Gastrocnemius medialis (tissue), 4 donors: ENCODE measurements at regions not wholly inside any gene's neighbourhood (a gene's known extent, or its start where the extent isn't known, plus 50 kb on each side); places are given as distances from the start of the nearest gene placed in this dataset.

Experiments
- ATAC-seq, 2 donors: fragments of 150-250 bp; one replicate each; pipeline ENCODE4 v1.9.1; 2016
- DNase-seq, 2 donors: peaks; one replicate each; pipeline ENCODE4 v3.0.0-alpha.2; 2019
- H3K27ac ChIP-seq, 4 donors: fragments of 200-600 bp; sonication (generic); 1 replicate in 1 of 4; 2 replicates in 3 of 4; pipeline ENCODE4 v1.5.1; 2016 to 2018; ENCODE audit warnings: mild to moderate bottlenecking in 2 of 4, moderate library complexity in 1 of 4
- H3K27me3 ChIP-seq, 3 donors: fragments of 200-600 bp; sonication (generic) in 2 of 3; 1 replicate in 1 of 3; 2 replicates in 2 of 3; pipeline versions ENCODE4 v1.5.1 to v1.6.0; 2016 to 2019; ENCODE audit warnings: mild to moderate bottlenecking in 1 of 3, moderate library complexity in 1 of 3
- H3K36me3 ChIP-seq, 2 donors: fragments of 200-600 bp; sonication (generic) in 1 of 2; one replicate each; pipeline ENCODE4 v1.5.1; 2017 to 2018
- H3K4me1 ChIP-seq, 2 donors: fragments of 200-600 bp; sonication (generic) in 1 of 2; one replicate each; pipeline ENCODE4 v1.5.1; 2016 to 2017; ENCODE audit warnings: mild to moderate bottlenecking in 2 of 2
- H3K4me3 ChIP-seq, 4 donors: fragments of 200-600 bp; sonication (generic) in 3 of 4; 1 replicate in 1 of 4; 2 replicates in 3 of 4; pipeline ENCODE4 v1.5.1; 2016 to 2019; ENCODE audit warnings: mild to moderate bottlenecking in 2 of 4
- H3K9me3 ChIP-seq, 3 donors: fragments of 200-600 bp; sonication (generic) in 2 of 3; 1 replicate in 1 of 3; 2 replicates in 2 of 3; pipeline ENCODE4 v1.5.1; 2016 to 2019
- POLR2A ChIP-seq, 2 donors: fragments of 450-650 bp; IDR thresholded peaks; one replicate each; pipeline ENCODE4 v1.6.1; 2017; ENCODE audit warnings: antibody characterized with exemption in 2 of 2, mild to moderate bottlenecking in 2 of 2, moderate library complexity in 2 of 2
- in situ Hi-C, 4 donors: fragments of 200-750 bp; cut with MboI; loops; one replicate each; pipeline versions ENCODE4 v1.15.0 to v1.8.0; 2017; ENCODE audit warnings: low sequenced_read_pairs in 4 of 4
- intact Hi-C: fragments of 100-400 bp; cut with DNase I; formaldehyde crosslinking; loops from one replicate; pipeline ENCODE4 v1.15.1; 2023; ENCODE audit warnings: low total_unique reads
- TF ChIP-seq, protein P1 (sequence below), 5 experiments: fragments of 450-650 bp in 3 of 5; fragments of 200-600 bp in 2 of 5; sonication (generic) in 2 of 5; IDR thresholded peaks in 4 of 5; conservative IDR thresholded peaks in 1 of 5; 1 replicate in 4 of 5; 2 replicates in 1 of 5; pipeline ENCODE4 v1.5.1; 2016 to 2019; ENCODE audit warnings: antibody characterized with exemption in 5 of 5, mild to moderate bottlenecking in 3 of 5, moderate library complexity in 3 of 5

DNA sequence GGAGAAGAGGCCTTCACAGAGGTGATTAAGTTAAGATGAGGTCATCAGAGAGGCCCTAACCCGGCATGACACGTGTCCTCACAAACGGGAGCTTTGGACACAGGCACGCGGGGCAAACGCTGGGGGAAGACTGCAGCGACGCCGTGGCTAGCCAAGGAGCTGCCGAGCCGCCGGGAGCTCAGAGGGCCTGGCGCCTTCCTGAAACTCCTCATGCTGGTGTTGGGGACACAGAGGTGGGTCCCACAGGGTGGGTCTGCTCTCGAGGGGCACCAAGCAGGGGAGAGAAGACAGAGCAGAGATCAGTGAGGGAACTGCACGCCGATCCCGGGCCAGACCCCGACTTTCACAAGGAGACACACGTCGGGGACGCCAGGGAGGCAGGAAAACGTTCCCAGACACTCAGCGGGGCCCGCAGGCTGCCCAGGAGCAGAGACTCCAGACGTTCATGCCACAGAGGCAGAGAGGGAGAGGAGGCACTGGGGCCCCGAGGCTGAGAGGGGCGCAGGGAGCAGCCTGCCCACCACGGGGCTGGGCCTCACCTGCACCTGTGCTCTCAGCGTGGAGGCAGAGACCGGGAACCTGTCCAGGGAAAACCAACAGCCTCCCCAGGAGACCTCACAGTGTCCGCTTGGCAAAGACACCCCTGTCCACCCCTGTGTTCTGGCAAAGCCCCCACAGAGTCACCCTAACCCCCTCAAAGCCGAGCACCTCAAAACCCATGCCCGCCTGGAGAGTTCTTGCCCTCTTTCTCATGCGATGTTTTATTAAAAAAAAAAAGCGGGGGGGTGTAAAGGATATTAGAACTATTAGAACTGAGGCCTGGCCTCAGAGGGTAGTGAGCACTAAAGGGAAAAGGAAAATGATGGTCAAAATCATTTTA, 103.8 kb downstream of the PDGFA start:
- Histone ChIP-seq H3K9me3 (peaks cover 0 to 12% (median 0%) of the 10 kb centered on the region in 3 donors), H3K36me3 (no peaks in the 10 kb centered on the region), H3K27me3 (no peaks in the 10 kb centered on the region), H3K4me3 (no peak overlapping the region), H3K4me1 (no peaks in the 10 kb centered on the region), H3K27ac (no peak overlapping the region)
- no peak for DNase-seq
- in situ Hi-C loops (no loop called here), intact Hi-C loops (no loop called here)
- ATAC-seq = no peak
- TF ChIP-seq POLR2A (IDR thresholded peaks at IDR 0.05) = no peak
- TF ChIP-seq, protein P1, sequence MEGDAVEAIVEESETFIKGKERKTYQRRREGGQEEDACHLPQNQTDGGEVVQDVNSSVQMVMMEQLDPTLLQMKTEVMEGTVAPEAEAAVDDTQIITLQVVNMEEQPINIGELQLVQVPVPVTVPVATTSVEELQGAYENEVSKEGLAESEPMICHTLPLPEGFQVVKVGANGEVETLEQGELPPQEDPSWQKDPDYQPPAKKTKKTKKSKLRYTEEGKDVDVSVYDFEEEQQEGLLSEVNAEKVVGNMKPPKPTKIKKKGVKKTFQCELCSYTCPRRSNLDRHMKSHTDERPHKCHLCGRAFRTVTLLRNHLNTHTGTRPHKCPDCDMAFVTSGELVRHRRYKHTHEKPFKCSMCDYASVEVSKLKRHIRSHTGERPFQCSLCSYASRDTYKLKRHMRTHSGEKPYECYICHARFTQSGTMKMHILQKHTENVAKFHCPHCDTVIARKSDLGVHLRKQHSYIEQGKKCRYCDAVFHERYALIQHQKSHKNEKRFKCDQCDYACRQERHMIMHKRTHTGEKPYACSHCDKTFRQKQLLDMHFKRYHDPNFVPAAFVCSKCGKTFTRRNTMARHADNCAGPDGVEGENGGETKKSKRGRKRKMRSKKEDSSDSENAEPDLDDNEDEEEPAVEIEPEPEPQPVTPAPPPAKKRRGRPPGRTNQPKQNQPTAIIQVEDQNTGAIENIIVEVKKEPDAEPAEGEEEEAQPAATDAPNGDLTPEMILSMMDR (IDR thresholded peaks at IDR 0.05 in 4 of 5, conservative IDR thresholded peaks at IDR 0.05 in 1 of 5) = no peak

DNA sequence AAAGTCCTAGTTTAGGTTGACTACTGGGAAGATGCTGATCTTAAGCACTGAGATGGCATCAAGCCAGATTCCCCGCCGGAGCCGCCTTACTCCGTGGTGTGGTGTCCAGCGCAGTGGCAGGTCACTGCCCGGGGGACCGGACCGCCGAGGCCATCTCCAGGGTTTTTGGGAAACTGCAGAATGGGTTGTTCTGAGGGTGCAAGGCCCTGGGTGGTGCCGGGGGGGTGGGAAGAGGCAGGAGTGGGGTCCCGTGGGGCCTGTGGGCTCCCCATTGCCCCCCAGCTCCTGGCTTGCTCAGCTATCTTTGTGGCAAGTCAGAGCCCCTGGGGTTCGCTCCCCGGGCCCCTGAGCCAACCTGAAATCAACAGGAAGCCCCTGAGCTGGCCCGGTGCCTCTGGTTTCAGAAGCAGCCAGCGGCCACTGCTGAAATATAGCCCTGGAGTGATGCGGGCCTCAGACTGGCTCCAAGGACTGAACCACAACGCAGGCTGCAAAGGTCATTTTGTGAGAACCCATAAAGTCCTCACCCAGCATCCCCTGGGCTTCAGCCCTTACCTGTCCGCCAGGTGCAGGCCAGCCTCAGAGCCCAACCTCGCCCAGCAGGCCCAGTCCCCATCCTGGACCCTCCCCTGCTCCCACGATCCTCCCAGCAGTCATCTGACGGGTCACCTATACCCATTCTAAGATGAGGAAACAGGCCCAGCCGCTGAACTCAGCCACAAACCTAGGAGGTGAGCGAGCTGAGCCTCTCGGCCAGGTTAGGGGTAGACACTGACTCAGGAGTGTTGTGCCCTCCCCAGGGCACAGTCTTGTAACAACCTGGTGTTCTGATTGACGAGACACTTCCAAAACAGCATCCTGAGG, 102.7 kb downstream of the PDGFA start:
- H3K4me1 ChIP-seq = no peaks in the 10 kb centered on the region
- H3K36me3 ChIP-seq = no peaks in the 10 kb centered on the region
- no peak for DNase-seq
- H3K27ac ChIP-seq = no peak overlapping the region
- intact Hi-C loops = no loop called here
- H3K4me3 ChIP-seq = no peak overlapping the region
- in situ Hi-C loops = no loop called here
- no peak for ATAC-seq
- TF ChIP-seq POLR2A (IDR thresholded peaks at IDR 0.05) = no peak
- TF ChIP-seq, protein P1 (IDR thresholded peaks at IDR 0.05 in 4 of 5, conservative IDR thresholded peaks at IDR 0.05 in 1 of 5) = no peak
- H3K27me3 ChIP-seq = no peaks in the 10 kb centered on the region
- peaks cover 0 to 12% (median 0%) of the 10 kb centered on the region in 3 donors for H3K9me3 ChIP-seq

DNA sequence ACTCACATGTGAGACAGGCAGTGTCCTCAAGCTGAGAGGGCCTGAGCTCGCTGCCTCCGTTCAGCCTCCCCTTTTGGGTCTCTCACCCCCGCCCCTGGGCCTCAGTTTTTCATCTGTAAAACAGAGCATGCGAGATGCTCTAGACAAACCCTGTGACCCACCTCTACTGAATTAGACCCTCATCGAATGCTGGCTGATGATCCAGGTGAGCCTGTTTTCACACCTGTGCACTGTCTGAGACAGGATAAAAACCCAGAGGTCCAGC, 102.1 kb downstream of the PDGFA start:
- intact Hi-C loops (no loop called here), in situ Hi-C loops (no loop called here)
- H3K4me3 ChIP-seq = no peak overlapping the region
- no peaks in the 10 kb centered on the region for H3K27me3 ChIP-seq
- no peaks in the 10 kb centered on the region for H3K36me3 ChIP-seq
- no peak overlapping the region for H3K27ac ChIP-seq
- no peaks in the 10 kb centered on the region for H3K4me1 ChIP-seq
- DNase-seq (no peak), ATAC-seq (no peak)
- peaks cover 0 to 12% (median 0%) of the 10 kb centered on the region in 3 donors for H3K9me3 ChIP-seq
- TF ChIP-seq, protein P1 (IDR thresholded peaks at IDR 0.05 in 4 of 5, conservative IDR thresholded peaks at IDR 0.05 in 1 of 5) = no peak
- no peak for TF ChIP-seq POLR2A (IDR thresholded peaks at IDR 0.05)

GRCh38 chr7:417973-418601, 101.6 kb downstream of the PDGFA start:
- no peak overlapping the region for H3K4me3 ChIP-seq
- intact Hi-C loops = no loop called here
- no peaks in the 10 kb centered on the region for H3K36me3 ChIP-seq
- H3K27ac ChIP-seq = no peak overlapping the region
- in situ Hi-C loops = no loop called here
- no peaks in the 10 kb centered on the region for H3K27me3 ChIP-seq
- H3K9me3 ChIP-seq = peaks cover 0 to 12% (median 0%) of the 10 kb centered on the region in 3 donors
- no peaks in the 10 kb centered on the region for H3K4me1 ChIP-seq
- ATAC-seq (no peak), DNase-seq (no peak)
- TF ChIP-seq, protein P1 (IDR thresholded peaks at IDR 0.05 in 4 of 5, conservative IDR thresholded peaks at IDR 0.05 in 1 of 5) = no peak
- no peak for TF ChIP-seq POLR2A (IDR thresholded peaks at IDR 0.05)
